ENCODE measurements at regions not wholly inside any gene's neighbourhood (a gene's known extent, or its start where the extent isn't known, plus 50 kb on each side); places are given as distances from the start of the nearest gene placed in this dataset.

DNA sequence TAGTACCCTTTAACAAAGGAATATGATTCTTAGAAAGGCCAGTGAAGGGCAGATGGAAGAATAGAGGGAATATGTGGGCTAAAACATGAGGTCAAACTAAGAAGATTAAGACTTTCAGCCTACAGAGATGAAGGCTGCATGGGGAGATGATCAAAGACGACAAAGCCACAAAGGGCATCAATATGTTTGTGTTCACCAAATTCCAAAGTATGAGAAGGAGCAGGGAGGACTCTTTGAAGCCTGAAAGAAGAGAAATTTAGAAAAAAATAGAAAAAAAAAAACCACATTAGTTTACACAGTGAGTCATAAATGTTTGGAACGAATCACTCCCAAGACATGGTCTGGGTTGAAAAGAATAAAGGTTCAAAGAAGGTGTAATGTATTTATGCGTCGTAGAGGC, 131.8 kb downstream of the NEDD1 start:
- H3K36me3 ChIP-seq (ENCODE audit: control insufficient read depth, insufficient read depth, low read length), result no peaks in the 10 kb centered on the region
- no peak overlapping the region for H3K27ac ChIP-seq (ENCODE audit: insufficient read depth, low read length, poor library complexity, severe bottlenecking)
- no peaks in the 10 kb centered on the region for H3K4me1 ChIP-seq (ENCODE audit: control insufficient read depth, insufficient read depth, low read length, poor library complexity, severe bottlenecking)
- no peaks in the 10 kb centered on the region for H3K9me3 ChIP-seq (ENCODE audit: control insufficient read depth, low read length)
- H3K27me3 ChIP-seq (replicated peaks; ENCODE audit: control insufficient read depth, insufficient read depth, low read length, poor library complexity, severe bottlenecking), result no peaks in the 10 kb centered on the region
- no peak overlapping the region for H3K4me3 ChIP-seq (ENCODE audit: insufficient read depth, low read depth, low read length, poor library complexity, severe bottlenecking)
- DNase-seq, result no peak

- Histone ChIP-seq H3K4me1 (ENCODE audit: control insufficient read depth, insufficient read depth, low read length, poor library complexity, severe bottlenecking) (no peaks in the 10 kb centered on the region), H3K36me3 (ENCODE audit: control insufficient read depth, insufficient read depth, low read length) (no peaks in the 10 kb centered on the region), H3K27ac (ENCODE audit: insufficient read depth, low read length, poor library complexity, severe bottlenecking) (no peak overlapping the region), H3K9me3 (ENCODE audit: control insufficient read depth, low read length) (no peaks in the 10 kb centered on the region), H3K27me3 (replicated peaks; ENCODE audit: control insufficient read depth, insufficient read depth, low read length, poor library complexity, severe bottlenecking) (no peaks in the 10 kb centered on the region), H3K4me3 (ENCODE audit: insufficient read depth, low read depth, low read length, poor library complexity, severe bottlenecking) (no peak overlapping the region)
- no peak for DNase-seq
Measured at GRCh38 chr12:97046901-97047300, 139.8 kb downstream of the NEDD1 start.

DNA sequence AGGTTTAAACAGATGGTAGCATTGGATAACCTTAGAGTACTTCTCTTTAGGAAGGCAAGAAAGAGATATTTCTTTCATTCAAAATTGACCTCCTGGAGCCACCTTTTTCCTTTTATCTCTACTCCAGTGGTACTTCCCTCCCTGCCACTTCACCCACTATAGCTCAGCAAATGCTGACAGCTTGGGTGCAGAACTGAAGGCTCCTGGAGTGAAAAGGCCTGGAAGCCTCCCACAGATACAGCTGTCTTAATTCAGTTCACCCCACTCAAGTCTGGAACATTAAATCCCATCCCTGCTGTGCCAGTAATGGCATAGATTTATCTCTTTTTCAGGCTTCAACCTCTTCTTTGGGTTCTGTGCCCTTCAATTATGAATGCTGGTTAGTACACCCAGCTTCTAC, 140.3 kb downstream of the NEDD1 start:
- Histone ChIP-seq H3K9me3 (ENCODE audit: control insufficient read depth, low read length) (no peaks in the 10 kb centered on the region), H3K4me1 (ENCODE audit: control insufficient read depth, insufficient read depth, low read length, poor library complexity, severe bottlenecking) (no peaks in the 10 kb centered on the region), H3K4me3 (ENCODE audit: insufficient read depth, low read depth, low read length, poor library complexity, severe bottlenecking) (no peak overlapping the region), H3K36me3 (ENCODE audit: control insufficient read depth, insufficient read depth, low read length) (no peaks in the 10 kb centered on the region), H3K27me3 (replicated peaks; ENCODE audit: control insufficient read depth, insufficient read depth, low read length, poor library complexity, severe bottlenecking) (no peaks in the 10 kb centered on the region), H3K27ac (ENCODE audit: insufficient read depth, low read length, poor library complexity, severe bottlenecking) (no peak overlapping the region)
- DNase-seq, result no peak

DNA sequence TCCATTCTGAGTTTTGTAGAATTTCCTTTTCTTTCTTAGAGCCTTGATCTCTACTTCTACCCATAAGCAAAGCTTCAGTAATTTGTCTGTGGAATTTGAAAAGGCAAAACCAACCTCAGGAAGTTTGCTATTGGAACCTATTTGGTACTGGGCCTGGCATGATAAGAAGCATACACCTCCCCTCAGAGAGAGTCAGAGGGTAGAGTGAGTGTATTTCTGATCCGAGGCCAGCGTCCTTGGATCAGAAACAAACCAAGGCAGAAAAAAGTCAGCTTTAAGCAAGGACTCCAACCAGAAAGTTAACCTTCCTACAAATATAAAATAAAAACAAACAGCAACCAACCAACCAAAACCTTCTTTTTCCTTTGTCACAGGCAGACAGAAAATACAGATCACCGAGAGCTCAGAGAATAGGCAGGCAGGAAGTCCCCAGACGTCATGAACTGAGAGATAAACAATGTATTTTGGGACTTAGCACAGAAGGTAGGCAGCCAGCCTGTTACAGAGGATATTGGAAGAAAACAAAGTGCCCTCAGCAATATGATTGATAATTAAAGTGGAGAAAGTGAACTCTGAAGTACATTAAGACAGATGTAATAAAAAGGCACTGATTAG, 141.5 kb downstream of the NEDD1 start:
- H3K4me3 ChIP-seq (ENCODE audit: insufficient read depth, low read depth, low read length, poor library complexity, severe bottlenecking), result no peak overlapping the region
- DNase-seq, result no peak
- H3K36me3 ChIP-seq (ENCODE audit: control insufficient read depth, insufficient read depth, low read length), result no peaks in the 10 kb centered on the region
- H3K9me3 ChIP-seq (ENCODE audit: control insufficient read depth, low read length), result no peaks in the 10 kb centered on the region
- no peak overlapping the region for H3K27ac ChIP-seq (ENCODE audit: insufficient read depth, low read length, poor library complexity, severe bottlenecking)
- no peaks in the 10 kb centered on the region for H3K27me3 ChIP-seq (replicated peaks; ENCODE audit: control insufficient read depth, insufficient read depth, low read length, poor library complexity, severe bottlenecking)
- H3K4me1 ChIP-seq (ENCODE audit: control insufficient read depth, insufficient read depth, low read length, poor library complexity, severe bottlenecking), result no peaks in the 10 kb centered on the region

- Histone ChIP-seq H3K4me1 (ENCODE audit: control insufficient read depth, insufficient read depth, low read length, poor library complexity, severe bottlenecking) (no peaks in the 10 kb centered on the region), H3K4me3 (ENCODE audit: insufficient read depth, low read depth, low read length, poor library complexity, severe bottlenecking) (no peak overlapping the region), H3K27me3 (replicated peaks; ENCODE audit: control insufficient read depth, insufficient read depth, low read length, poor library complexity, severe bottlenecking) (no peaks in the 10 kb centered on the region), H3K36me3 (ENCODE audit: control insufficient read depth, insufficient read depth, low read length) (no peaks in the 10 kb centered on the region), H3K27ac (ENCODE audit: insufficient read depth, low read length, poor library complexity, severe bottlenecking) (no peak overlapping the region), H3K9me3 (ENCODE audit: control insufficient read depth, low read length) (no peaks in the 10 kb centered on the region)
- no peak for DNase-seq
Measured at GRCh38 chr12:97050509-97050908, 143.5 kb downstream of the NEDD1 start.

DNA sequence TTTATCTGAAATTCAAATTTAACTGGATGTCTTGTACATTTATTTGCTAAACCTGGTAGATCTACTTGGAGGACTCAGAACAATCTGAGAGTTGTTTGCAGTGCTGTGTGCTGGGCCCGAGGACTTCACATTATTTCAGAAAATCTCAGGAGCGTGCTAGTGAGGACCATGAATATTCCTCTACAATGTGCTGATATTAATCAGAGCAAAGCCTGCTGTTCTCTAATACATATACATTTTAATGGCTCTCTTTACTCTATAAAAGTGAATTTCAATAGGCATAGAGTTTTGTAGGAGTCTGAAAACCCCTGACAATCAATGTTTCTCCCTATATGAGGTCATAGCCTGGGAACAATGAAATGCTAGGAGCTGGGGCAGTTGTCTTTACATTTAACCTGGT, 144.3 kb downstream of the NEDD1 start:
- no peak for DNase-seq
- no peak overlapping the region for H3K4me3 ChIP-seq (ENCODE audit: insufficient read depth, low read depth, low read length, poor library complexity, severe bottlenecking)
- H3K27ac ChIP-seq (ENCODE audit: insufficient read depth, low read length, poor library complexity, severe bottlenecking), result no peak overlapping the region
- no peaks in the 10 kb centered on the region for H3K27me3 ChIP-seq (replicated peaks; ENCODE audit: control insufficient read depth, insufficient read depth, low read length, poor library complexity, severe bottlenecking)
- H3K4me1 ChIP-seq (ENCODE audit: control insufficient read depth, insufficient read depth, low read length, poor library complexity, severe bottlenecking), result no peaks in the 10 kb centered on the region
- no peaks in the 10 kb centered on the region for H3K36me3 ChIP-seq (ENCODE audit: control insufficient read depth, insufficient read depth, low read length)
- H3K9me3 ChIP-seq (ENCODE audit: control insufficient read depth, low read length), result no peaks in the 10 kb centered on the region

DNA sequence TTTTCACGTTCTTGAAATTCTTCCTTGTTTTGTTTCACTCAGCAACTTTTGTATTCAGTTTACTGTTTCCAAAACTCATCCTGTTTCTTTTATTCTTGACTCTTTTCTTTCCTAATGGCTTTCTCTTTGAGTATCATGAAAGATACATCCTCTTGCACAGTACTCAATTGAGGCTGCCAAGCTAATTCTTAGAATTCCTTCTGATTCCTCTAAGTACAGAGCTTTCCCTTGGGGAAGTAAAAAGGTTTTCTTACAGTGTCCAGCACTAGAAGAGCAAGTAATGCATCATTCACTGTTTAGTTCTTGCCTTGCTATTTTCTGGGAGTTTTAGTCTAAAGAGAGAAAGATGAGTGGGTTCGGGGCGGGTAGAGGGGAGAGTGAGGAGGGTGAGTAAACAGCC, 154.1 kb downstream of the NEDD1 start:
- Histone ChIP-seq H3K27ac (ENCODE audit: insufficient read depth, low read length, poor library complexity, severe bottlenecking) (no peak overlapping the region), H3K9me3 (ENCODE audit: control insufficient read depth, low read length) (no peaks in the 10 kb centered on the region), H3K36me3 (ENCODE audit: control insufficient read depth, insufficient read depth, low read length) (no peaks in the 10 kb centered on the region), H3K4me3 (ENCODE audit: insufficient read depth, low read depth, low read length, poor library complexity, severe bottlenecking) (no peak overlapping the region), H3K27me3 (replicated peaks; ENCODE audit: control insufficient read depth, insufficient read depth, low read length, poor library complexity, severe bottlenecking) (no peaks in the 10 kb centered on the region), H3K4me1 (ENCODE audit: control insufficient read depth, insufficient read depth, low read length, poor library complexity, severe bottlenecking) (no peaks in the 10 kb centered on the region)
- DNase-seq, result no peak

DNA sequence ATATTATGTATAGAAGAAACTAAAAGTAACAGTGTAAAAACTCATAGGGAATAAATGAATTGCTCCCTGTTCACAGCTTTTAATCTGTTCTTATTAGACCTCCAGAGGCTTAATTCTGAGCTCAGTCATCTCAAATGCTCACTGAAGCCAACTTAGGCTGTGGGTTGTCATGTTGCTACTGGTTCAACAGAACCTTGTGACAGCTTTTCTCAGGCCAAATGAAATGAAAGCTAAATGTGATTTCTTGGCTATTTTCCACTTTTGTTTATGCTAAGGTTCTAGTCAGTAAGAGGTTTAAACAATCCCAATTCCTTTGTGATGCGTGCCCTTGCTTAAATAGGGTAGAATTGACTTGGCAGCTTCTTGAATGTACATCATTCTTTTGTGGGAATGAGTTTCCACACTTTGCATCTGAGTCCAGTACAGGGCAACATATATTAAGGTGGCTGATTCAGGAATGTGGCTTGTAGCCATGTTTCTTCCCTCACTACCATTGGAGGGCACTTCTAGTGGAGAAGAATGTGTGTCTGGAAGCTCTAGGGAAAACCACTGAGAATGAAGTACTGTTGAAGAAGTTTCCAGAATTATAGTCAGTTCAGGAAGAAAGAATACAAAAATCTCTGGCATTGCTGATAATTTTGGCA, 156.4 kb downstream of the NEDD1 start:
- H3K9me3 ChIP-seq (ENCODE audit: control insufficient read depth, low read length), result no peaks in the 10 kb centered on the region
- no peak overlapping the region for H3K27ac ChIP-seq (ENCODE audit: insufficient read depth, low read length, poor library complexity, severe bottlenecking)
- H3K4me3 ChIP-seq (ENCODE audit: insufficient read depth, low read depth, low read length, poor library complexity, severe bottlenecking), result no peak overlapping the region
- H3K36me3 ChIP-seq (ENCODE audit: control insufficient read depth, insufficient read depth, low read length), result no peaks in the 10 kb centered on the region
- H3K4me1 ChIP-seq (ENCODE audit: control insufficient read depth, insufficient read depth, low read length, poor library complexity, severe bottlenecking), result no peaks in the 10 kb centered on the region
- H3K27me3 ChIP-seq (replicated peaks; ENCODE audit: control insufficient read depth, insufficient read depth, low read length, poor library complexity, severe bottlenecking), result no peaks in the 10 kb centered on the region
- no peak for DNase-seq

DNA sequence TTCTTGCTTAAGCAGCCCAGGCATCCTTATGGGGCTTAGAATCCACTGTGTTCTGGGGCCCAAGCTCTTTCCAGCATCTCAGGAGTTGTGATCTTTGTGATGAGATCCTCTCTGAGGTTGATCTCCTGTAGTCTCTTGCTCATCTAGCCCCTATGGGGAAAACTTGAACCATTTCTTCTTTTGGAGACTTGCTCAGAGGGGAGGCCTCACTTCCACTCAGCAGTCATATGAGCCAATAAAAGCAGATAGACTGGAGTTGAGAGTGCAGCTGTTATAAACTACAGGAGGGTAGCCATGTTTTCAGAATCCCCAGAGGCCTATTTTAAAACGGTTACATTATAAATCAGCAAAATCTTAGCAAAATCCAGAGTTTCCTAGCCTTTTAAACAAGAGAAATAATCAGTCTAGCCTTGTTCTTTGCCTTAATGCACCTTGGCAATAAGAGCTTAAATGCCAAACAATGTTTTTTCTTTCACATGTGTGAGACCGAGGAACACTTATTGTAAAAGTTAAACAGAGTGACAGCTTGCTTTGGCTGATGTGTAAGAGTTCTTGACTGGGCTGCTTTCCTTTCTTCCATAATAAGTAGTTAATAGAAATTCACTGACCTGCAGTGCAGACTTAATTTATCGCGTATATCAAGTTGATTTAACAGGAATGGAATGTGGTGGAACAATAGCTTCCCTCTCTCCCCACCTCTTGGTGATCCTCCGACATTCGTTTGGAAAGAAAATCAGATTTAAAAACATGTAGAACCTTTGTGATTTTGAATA, 168.3 kb downstream of the NEDD1 start:
- Histone ChIP-seq H3K4me3 (ENCODE audit: insufficient read depth, low read depth, low read length, poor library complexity, severe bottlenecking) (no peak overlapping the region), H3K27ac (ENCODE audit: insufficient read depth, low read length, poor library complexity, severe bottlenecking) (no peak overlapping the region)

GRCh38 chr12:97075934-97076630, 169.0 kb downstream of the NEDD1 start:
- Histone ChIP-seq H3K9me3 (ENCODE audit: control insufficient read depth, low read length) (no peaks in the 10 kb centered on the region), H3K4me3 (ENCODE audit: insufficient read depth, low read depth, low read length, poor library complexity, severe bottlenecking) (no peak overlapping the region), H3K4me1 (ENCODE audit: control insufficient read depth, insufficient read depth, low read length, poor library complexity, severe bottlenecking) (no peaks in the 10 kb centered on the region), H3K27me3 (replicated peaks; ENCODE audit: control insufficient read depth, insufficient read depth, low read length, poor library complexity, severe bottlenecking) (no peaks in the 10 kb centered on the region), H3K27ac (ENCODE audit: insufficient read depth, low read length, poor library complexity, severe bottlenecking) (no peak overlapping the region), H3K36me3 (ENCODE audit: control insufficient read depth, insufficient read depth, low read length) (no peaks in the 10 kb centered on the region)
- DNase-seq, result no peak

More for the DNA sequence above, 168.3 kb downstream of the NEDD1 start:
- Histone ChIP-seq H3K27me3 (replicated peaks; ENCODE audit: control insufficient read depth, insufficient read depth, low read length, poor library complexity, severe bottlenecking) (no peaks in the 10 kb centered on the region), H3K4me1 (ENCODE audit: control insufficient read depth, insufficient read depth, low read length, poor library complexity, severe bottlenecking) (no peaks in the 10 kb centered on the region), H3K9me3 (ENCODE audit: control insufficient read depth, low read length) (no peaks in the 10 kb centered on the region), H3K36me3 (ENCODE audit: control insufficient read depth, insufficient read depth, low read length) (no peaks in the 10 kb centered on the region)
- no peak for DNase-seq

Data from effector memory CD4-positive, alpha-beta T cell (primary cell).